ENCODE measurements at regions not wholly inside any gene's neighbourhood (a gene's known extent, or its start where the extent isn't known, plus 50 kb on each side); places are given as distances from the start of the nearest gene placed in this dataset.

GRCh38 chr17:33944412-33944811 lies 310.7 kb upstream of the CCL2 start:
- no peaks in the 10 kb centered on the region for H3K27me3 Mint-ChIP-seq
- no peak for TF ChIP-seq CTCF (IDR thresholded peaks at IDR 0.05)
- DNase-seq (no peak), ATAC-seq (ENCODE audit: low read depth) (no peak)
- H3K36me3 Mint-ChIP-seq (ENCODE audit: low read depth), result no peaks in the 10 kb centered on the region
- ChIA-PET CTCF (no interaction called here), POLR2A (interaction anchor here (0.5 kb wide), 1 partner anchor 31 kb away, joined by 9 read pairs; no protein-coding TSS in a partner anchor)
- H3K9me3 Mint-ChIP-seq, result no peaks in the 10 kb centered on the region
- intact Hi-C loops (cut with micrococcal nuclease), result no loop called here
- no peak overlapping the region for H3K27ac Mint-ChIP-seq
- H3K4me3 Mint-ChIP-seq, result no peak overlapping the region
- no peaks in the 10 kb centered on the region for H3K4me1 Mint-ChIP-seq

- DNase-seq, result no peak
- TF ChIP-seq CTCF (IDR thresholded peaks at IDR 0.05), result no peak
- no peaks in the 10 kb centered on the region for H3K4me1 Mint-ChIP-seq
- H3K27ac Mint-ChIP-seq, result no peak overlapping the region
- CTCF ChIA-PET, result no interaction called here
- H3K27me3 Mint-ChIP-seq, result no peaks in the 10 kb centered on the region
- intact Hi-C loops (cut with micrococcal nuclease), result no loop called here
- POLR2A ChIA-PET, result no interaction called here
- no peak for ATAC-seq (ENCODE audit: low read depth)
- no peak overlapping the region for H3K4me3 Mint-ChIP-seq
- no peaks in the 10 kb centered on the region for H3K36me3 Mint-ChIP-seq (ENCODE audit: low read depth)
- H3K9me3 Mint-ChIP-seq, result no peaks in the 10 kb centered on the region
Measured at GRCh38 chr17:33944826-33945225, 310.3 kb upstream of the CCL2 start.

- H3K36me3 Mint-ChIP-seq (ENCODE audit: low read depth), result no peaks in the 10 kb centered on the region
- intact Hi-C loops (cut with micrococcal nuclease), result no loop called here
- no peak for ATAC-seq (ENCODE audit: low read depth)
- TF ChIP-seq CTCF (IDR thresholded peaks at IDR 0.05), result no peak
- H3K9me3 Mint-ChIP-seq, result no peaks in the 10 kb centered on the region
- CTCF ChIA-PET, result no interaction called here
- no peak overlapping the region for H3K4me3 Mint-ChIP-seq
- H3K4me1 Mint-ChIP-seq, result no peaks in the 10 kb centered on the region
- H3K27ac Mint-ChIP-seq, result no peak overlapping the region
- DNase-seq, result no peak
- POLR2A ChIA-PET, result no interaction called here
- H3K27me3 Mint-ChIP-seq, result no peaks in the 10 kb centered on the region
Measured at GRCh38 chr17:33945646-33946546, 309.2 kb upstream of the CCL2 start.

GRCh38 chr17:33947762-33948161 lies 307.3 kb upstream of the CCL2 start:
- Mint-ChIP-seq H3K9me3 (no peaks in the 10 kb centered on the region), H3K36me3 (ENCODE audit: low read depth) (no peaks in the 10 kb centered on the region), H3K4me3 (no peak overlapping the region), H3K27me3 (no peaks in the 10 kb centered on the region), H3K4me1 (no peaks in the 10 kb centered on the region), H3K27ac (no peak overlapping the region)
- intact Hi-C loops (cut with micrococcal nuclease), result no loop called here
- CTCF ChIA-PET, result no interaction called here
- no peak for TF ChIP-seq CTCF (IDR thresholded peaks at IDR 0.05)
- POLR2A ChIA-PET, result no interaction called here
- ATAC-seq (ENCODE audit: low read depth) (no peak), DNase-seq (no peak)

GRCh38 chr17:33948309-33948708 lies 306.8 kb upstream of the CCL2 start:
- no peak for TF ChIP-seq CTCF (IDR thresholded peaks at IDR 0.05)
- DNase-seq (no peak), ATAC-seq (ENCODE audit: low read depth) (no peak)
- CTCF ChIA-PET, result no interaction called here
- Mint-ChIP-seq H3K36me3 (ENCODE audit: low read depth) (no peaks in the 10 kb centered on the region), H3K27me3 (no peaks in the 10 kb centered on the region), H3K9me3 (no peaks in the 10 kb centered on the region), H3K4me1 (no peaks in the 10 kb centered on the region), H3K4me3 (no peak overlapping the region), H3K27ac (no peak overlapping the region)
- POLR2A ChIA-PET, result no interaction called here
- intact Hi-C loops (cut with micrococcal nuclease), result no loop called here

Measured in activated B cell treated with CpG ODN at 0.5 μM for 24 hours (primary cell).